IMR-90 (cell line): ENCODE measurements at regions not wholly inside any gene's neighbourhood (a gene's known extent, or its start where the extent isn't known, plus 50 kb on each side); places are given as distances from the start of the nearest gene placed in this dataset.

Experiments
- CTCF ChIP-seq: conservative IDR thresholded peaks from 2 replicates; pipeline ENCODE4 v1.5.1; 2012; ENCODE audit warnings: mild to moderate bottlenecking, low read depth, low read length, improper control_type of control experiment
- FOS ChIP-seq: fragments of 150-350 bp; IDR thresholded peaks from 2 replicates; pipeline ENCODE4 v1.6.1; 2016; ENCODE audit warnings: low read depth, low read length
- POLR2A ChIP-seq: IDR thresholded peaks from 2 replicates; pipeline ENCODE4 v1.6.1; 2012; ENCODE audit warnings: mild to moderate bottlenecking, low read depth, low read length

- TF ChIP-seq FOS: no peak
- no peak for TF ChIP-seq CTCF
- no peak for TF ChIP-seq POLR2A
These were observed 869.2 kb downstream of the SLC16A7 start for GRCh38 chr12:60465060-60465459.
